ENCODE measurements at regions not wholly inside any gene's neighbourhood (a gene's known extent, or its start where the extent isn't known, plus 50 kb on each side); places are given as distances from the start of the nearest gene placed in this dataset.

- H3K9me2 ChIP-seq (ENCODE audit: low read depth, low read length): no peaks in the 10 kb centered on the region
- no peaks in the 10 kb centered on the region for H4K20me1 ChIP-seq (ENCODE audit: insufficient read depth, low read length)
- H3K9me3 ChIP-seq (ENCODE audit: low read length): no peaks in the 10 kb centered on the region
- no peak overlapping the region for H2AFZ ChIP-seq (ENCODE audit: low read length)
- no peak overlapping the region for H3K4me3 ChIP-seq (ENCODE audit: low read depth, low read length, poor library complexity, severe bottlenecking)
- no peaks in the 10 kb centered on the region for H3K79me2 ChIP-seq (ENCODE audit: insufficient read depth, low read length)
- no peak for TF ChIP-seq CTCF (IDR thresholded peaks at IDR 0.05; ENCODE audit: low read length)
- no peak for TF ChIP-seq EZH2 (IDR thresholded peaks at IDR 0.05; ENCODE audit: borderline replicate concordance, low read length)
- no peaks in the 10 kb centered on the region for H3K27me3 ChIP-seq (ENCODE audit: insufficient read depth, low read length)
- H3K27ac ChIP-seq (ENCODE audit: low read depth, low read length, poor library complexity, severe bottlenecking): no peak overlapping the region
- no peaks in the 10 kb centered on the region for H3K4me1 ChIP-seq (ENCODE audit: insufficient read depth, low read length, severe bottlenecking)
- no peak overlapping the region for H3K9ac ChIP-seq (ENCODE audit: low read length)
- H3K36me3 ChIP-seq (ENCODE audit: insufficient read depth, low read length): no peaks in the 10 kb centered on the region
- H3K4me2 ChIP-seq (ENCODE audit: low read length): no peak overlapping the region
- H3F3A ChIP-seq (ENCODE audit: insufficient read depth, low read length): no peaks in the 10 kb centered on the region
These were observed 309.5 kb downstream of the SATB2 start for GRCh38 chr2:199148076-199148845.

GRCh38 chr2:199147216-199147615 is 310.5 kb downstream of the SATB2 start:
- Histone ChIP-seq H3K9me2 (ENCODE audit: low read depth, low read length) (no peaks in the 10 kb centered on the region), H4K20me1 (ENCODE audit: insufficient read depth, low read length) (no peaks in the 10 kb centered on the region), H3F3A (ENCODE audit: insufficient read depth, low read length) (no peaks in the 10 kb centered on the region), H3K27ac (ENCODE audit: low read depth, low read length, poor library complexity, severe bottlenecking) (no peak overlapping the region), H3K9me3 (ENCODE audit: low read length) (no peaks in the 10 kb centered on the region), H3K4me3 (ENCODE audit: low read depth, low read length, poor library complexity, severe bottlenecking) (no peak overlapping the region), H3K4me2 (ENCODE audit: low read length) (no peak overlapping the region), H2AFZ (ENCODE audit: low read length) (no peak overlapping the region), H3K36me3 (ENCODE audit: insufficient read depth, low read length) (no peaks in the 10 kb centered on the region), H3K4me1 (ENCODE audit: insufficient read depth, low read length, severe bottlenecking) (no peaks in the 10 kb centered on the region), H3K9ac (ENCODE audit: low read length) (no peak overlapping the region), H3K27me3 (ENCODE audit: insufficient read depth, low read length) (no peaks in the 10 kb centered on the region), H3K79me2 (ENCODE audit: insufficient read depth, low read length) (no peaks in the 10 kb centered on the region)
- no peak for TF ChIP-seq EZH2 (IDR thresholded peaks at IDR 0.05; ENCODE audit: borderline replicate concordance, low read length)
- TF ChIP-seq CTCF (IDR thresholded peaks at IDR 0.05; ENCODE audit: low read length): no peak

GRCh38 chr2:199144546-199144945 is 313.2 kb downstream of the SATB2 start:
- no peaks in the 10 kb centered on the region for H4K20me1 ChIP-seq (ENCODE audit: insufficient read depth, low read length)
- H3K4me1 ChIP-seq (ENCODE audit: insufficient read depth, low read length, severe bottlenecking): no peaks in the 10 kb centered on the region
- H3K9me3 ChIP-seq (ENCODE audit: low read length): peaks cover 6% of the 10 kb centered on the region; the same call in 1 of the 2 replicates
- H3K9me2 ChIP-seq (ENCODE audit: low read depth, low read length): no peaks in the 10 kb centered on the region
- H3K4me2 ChIP-seq (ENCODE audit: low read length): no peak overlapping the region
- no peak overlapping the region for H3K9ac ChIP-seq (ENCODE audit: low read length)
- TF ChIP-seq CTCF (IDR thresholded peaks at IDR 0.05; ENCODE audit: low read length) (no peak), EZH2 (IDR thresholded peaks at IDR 0.05; ENCODE audit: borderline replicate concordance, low read length) (no peak)
- no peak overlapping the region for H3K4me3 ChIP-seq (ENCODE audit: low read depth, low read length, poor library complexity, severe bottlenecking)
- H3F3A ChIP-seq (ENCODE audit: insufficient read depth, low read length): no peaks in the 10 kb centered on the region
- no peaks in the 10 kb centered on the region for H3K36me3 ChIP-seq (ENCODE audit: insufficient read depth, low read length)
- H3K27me3 ChIP-seq (ENCODE audit: insufficient read depth, low read length): no peaks in the 10 kb centered on the region
- H3K79me2 ChIP-seq (ENCODE audit: insufficient read depth, low read length): no peaks in the 10 kb centered on the region
- no peak overlapping the region for H2AFZ ChIP-seq (ENCODE audit: low read length)
- no peak overlapping the region for H3K27ac ChIP-seq (ENCODE audit: low read depth, low read length, poor library complexity, severe bottlenecking)

Measured in OCI-LY1 (cell line).